ENCODE measurements at regions not wholly inside any gene's neighbourhood (a gene's known extent, or its start where the extent isn't known, plus 50 kb on each side); places are given as distances from the start of the nearest gene placed in this dataset.

- TF ChIP-seq FOXA1 (IDR thresholded peaks at IDR 0.05), result no peak
- TF ChIP-seq SP1 (IDR thresholded peaks at IDR 0.05), result no peak
- no peak for TF ChIP-seq LEF1 (IDR thresholded peaks at IDR 0.05; ENCODE audit: borderline replicate concordance)
- TF ChIP-seq ELF4 (IDR thresholded peaks at IDR 0.05), result no peak
- TF ChIP-seq L3MBTL2 (conservative IDR thresholded peaks at IDR 0.05), result no peak
Measured at GRCh38 chr6:150486048-150486447, 113.6 kb upstream of the PLEKHG1 start.
